ENCODE measurements at regions not wholly inside any gene's neighbourhood (a gene's known extent, or its start where the extent isn't known, plus 50 kb on each side); places are given as distances from the start of the nearest gene placed in this dataset.

DNA sequence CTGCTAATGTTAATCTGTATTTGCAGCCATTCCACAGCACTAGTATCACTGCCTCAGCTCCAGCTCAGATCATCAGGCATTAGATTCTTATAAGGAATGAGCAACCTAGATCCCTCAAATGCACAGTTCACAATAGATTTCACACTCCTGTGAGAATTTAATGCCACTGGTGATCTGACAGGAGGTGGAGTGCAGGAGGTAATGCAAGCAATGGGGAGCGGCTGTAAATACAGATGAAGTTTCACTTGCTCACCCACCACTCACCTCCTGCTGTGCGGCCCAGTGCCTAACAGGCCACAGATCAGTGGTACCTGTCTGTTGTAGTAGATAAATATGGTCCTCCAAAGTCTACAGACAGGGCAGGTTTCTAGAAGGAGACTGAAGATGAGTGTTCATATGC is 97.7 kb upstream of the TMEFF2 start:
- H3K9me3 ChIP-seq (ENCODE audit: control insufficient read depth in 2 of 3, insufficient read depth in 1 of 3, low read length in 3 of 3), result no peaks in the 10 kb centered on the region
- no peak overlapping the region for H3K4me3 ChIP-seq (ENCODE audit: low read length in 3 of 3)
- TF ChIP-seq, protein P1, sequence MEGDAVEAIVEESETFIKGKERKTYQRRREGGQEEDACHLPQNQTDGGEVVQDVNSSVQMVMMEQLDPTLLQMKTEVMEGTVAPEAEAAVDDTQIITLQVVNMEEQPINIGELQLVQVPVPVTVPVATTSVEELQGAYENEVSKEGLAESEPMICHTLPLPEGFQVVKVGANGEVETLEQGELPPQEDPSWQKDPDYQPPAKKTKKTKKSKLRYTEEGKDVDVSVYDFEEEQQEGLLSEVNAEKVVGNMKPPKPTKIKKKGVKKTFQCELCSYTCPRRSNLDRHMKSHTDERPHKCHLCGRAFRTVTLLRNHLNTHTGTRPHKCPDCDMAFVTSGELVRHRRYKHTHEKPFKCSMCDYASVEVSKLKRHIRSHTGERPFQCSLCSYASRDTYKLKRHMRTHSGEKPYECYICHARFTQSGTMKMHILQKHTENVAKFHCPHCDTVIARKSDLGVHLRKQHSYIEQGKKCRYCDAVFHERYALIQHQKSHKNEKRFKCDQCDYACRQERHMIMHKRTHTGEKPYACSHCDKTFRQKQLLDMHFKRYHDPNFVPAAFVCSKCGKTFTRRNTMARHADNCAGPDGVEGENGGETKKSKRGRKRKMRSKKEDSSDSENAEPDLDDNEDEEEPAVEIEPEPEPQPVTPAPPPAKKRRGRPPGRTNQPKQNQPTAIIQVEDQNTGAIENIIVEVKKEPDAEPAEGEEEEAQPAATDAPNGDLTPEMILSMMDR (IDR thresholded peaks at IDR 0.05; ENCODE audit: borderline replicate concordance, extremely low read depth, insufficient read depth), result no peak
- no peaks in the 10 kb centered on the region for H3K36me3 ChIP-seq (ENCODE audit: control insufficient read depth in 2 of 3, insufficient read depth in 3 of 3, low read length in 3 of 3)
- no peak overlapping the region for H3K27ac ChIP-seq (ENCODE audit: low read depth in 2 of 2, low read length in 2 of 2)
- H3K27me3 ChIP-seq (ENCODE audit: control insufficient read depth, insufficient read depth, low read length), result no peaks in the 10 kb centered on the region
- H3K4me1 ChIP-seq (ENCODE audit: control insufficient read depth in 2 of 3, insufficient read depth in 2 of 3, low read depth in 1 of 3, low read length in 3 of 3), result no peaks in the 10 kb centered on the region
- intact Hi-C loops (cut with DNase I), result no loop called here
- DNase-seq, result no peak
- no peak for FAIRE-seq
- H3K9ac ChIP-seq (ENCODE audit: low read length in 3 of 3), result no peak overlapping the region

DNA sequence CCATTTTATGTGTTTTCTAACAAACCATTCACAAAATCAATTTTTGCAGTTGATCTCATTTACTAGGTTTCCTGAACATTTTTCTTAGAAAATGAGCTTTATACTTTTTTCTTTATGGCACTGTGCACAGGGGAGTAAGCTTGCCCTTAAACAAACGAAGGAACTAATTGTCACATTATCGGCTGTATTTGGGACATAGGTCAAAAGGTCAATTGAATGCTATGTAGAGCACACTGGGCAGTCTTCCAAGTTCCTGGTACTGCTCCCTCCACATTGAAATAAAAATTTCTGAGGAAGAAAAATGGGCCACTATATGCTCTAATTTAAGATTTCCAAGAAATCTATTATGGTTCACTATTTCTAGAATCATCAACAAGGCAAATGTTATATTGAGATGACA is 93.6 kb upstream of the TMEFF2 start:
- no peak for FAIRE-seq
- intact Hi-C loops (cut with DNase I), result no loop called here

DNA sequence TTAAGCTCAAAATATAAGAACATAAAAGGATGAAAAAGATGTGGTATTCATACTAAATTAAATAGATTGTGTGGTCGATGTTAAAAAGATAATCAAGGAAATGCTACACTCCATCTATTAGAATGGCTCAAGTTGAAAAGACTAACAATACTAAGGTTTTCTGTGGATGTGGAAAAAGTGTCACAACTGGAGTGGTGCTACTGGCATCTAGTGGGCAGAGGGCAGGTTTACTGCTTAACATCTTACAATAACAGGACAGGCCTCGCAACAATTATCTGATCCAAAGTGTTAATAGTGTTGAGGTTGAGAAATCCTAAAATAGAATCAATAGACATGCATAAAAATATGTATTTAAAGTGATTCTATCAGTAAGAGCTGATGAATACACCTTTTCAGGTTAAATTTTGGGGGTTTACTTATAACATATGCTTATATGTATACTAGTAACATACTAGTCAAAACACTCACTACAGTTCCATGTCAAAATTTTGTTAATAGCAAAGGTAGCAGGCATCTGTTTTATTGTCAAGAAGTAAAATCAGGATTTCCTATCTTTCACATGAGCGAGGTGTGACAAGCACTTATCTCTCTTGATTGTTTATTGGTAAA is 91.5 kb upstream of the TMEFF2 start:
- TF ChIP-seq, protein P1 (IDR thresholded peaks at IDR 0.05; ENCODE audit: borderline replicate concordance, extremely low read depth, insufficient read depth), result no peak
- no peaks in the 10 kb centered on the region for H3K27me3 ChIP-seq (ENCODE audit: control insufficient read depth, insufficient read depth, low read length)
- H3K4me1 ChIP-seq (ENCODE audit: control insufficient read depth in 2 of 3, insufficient read depth in 2 of 3, low read depth in 1 of 3, low read length in 3 of 3), result no peaks in the 10 kb centered on the region
- FAIRE-seq, result no peak
- no peaks in the 10 kb centered on the region for H3K9me3 ChIP-seq (ENCODE audit: control insufficient read depth in 2 of 3, insufficient read depth in 1 of 3, low read length in 3 of 3)
- intact Hi-C loops (cut with DNase I), result no loop called here
- H3K4me3 ChIP-seq (ENCODE audit: low read length in 3 of 3), result no peak overlapping the region
- no peak overlapping the region for H3K27ac ChIP-seq (ENCODE audit: low read depth in 2 of 2, low read length in 2 of 2)
- no peaks in the 10 kb centered on the region for H3K36me3 ChIP-seq (ENCODE audit: control insufficient read depth in 2 of 3, insufficient read depth in 3 of 3, low read length in 3 of 3)
- DNase-seq, result peak in 1 of 5 donors; percentile 13
- no peak overlapping the region for H3K9ac ChIP-seq (ENCODE audit: low read length in 3 of 3)

More for the DNA sequence above, 93.6 kb upstream of the TMEFF2 start:
- no peak overlapping the region for H3K4me3 ChIP-seq (ENCODE audit: low read length in 3 of 3)
- no peak overlapping the region for H3K27ac ChIP-seq (ENCODE audit: low read depth in 2 of 2, low read length in 2 of 2)
- H3K4me1 ChIP-seq (ENCODE audit: control insufficient read depth in 2 of 3, insufficient read depth in 2 of 3, low read depth in 1 of 3, low read length in 3 of 3), result no peaks in the 10 kb centered on the region
- TF ChIP-seq, protein P1 (IDR thresholded peaks at IDR 0.05; ENCODE audit: borderline replicate concordance, extremely low read depth, insufficient read depth), result no peak
- no peaks in the 10 kb centered on the region for H3K9me3 ChIP-seq (ENCODE audit: control insufficient read depth in 2 of 3, insufficient read depth in 1 of 3, low read length in 3 of 3)
- no peaks in the 10 kb centered on the region for H3K27me3 ChIP-seq (ENCODE audit: control insufficient read depth, insufficient read depth, low read length)
- H3K9ac ChIP-seq (ENCODE audit: low read length in 3 of 3), result no peak overlapping the region
- peak in 1 of 5 donors; percentile 1 for DNase-seq
- no peaks in the 10 kb centered on the region for H3K36me3 ChIP-seq (ENCODE audit: control insufficient read depth in 2 of 3, insufficient read depth in 3 of 3, low read length in 3 of 3)

DNA sequence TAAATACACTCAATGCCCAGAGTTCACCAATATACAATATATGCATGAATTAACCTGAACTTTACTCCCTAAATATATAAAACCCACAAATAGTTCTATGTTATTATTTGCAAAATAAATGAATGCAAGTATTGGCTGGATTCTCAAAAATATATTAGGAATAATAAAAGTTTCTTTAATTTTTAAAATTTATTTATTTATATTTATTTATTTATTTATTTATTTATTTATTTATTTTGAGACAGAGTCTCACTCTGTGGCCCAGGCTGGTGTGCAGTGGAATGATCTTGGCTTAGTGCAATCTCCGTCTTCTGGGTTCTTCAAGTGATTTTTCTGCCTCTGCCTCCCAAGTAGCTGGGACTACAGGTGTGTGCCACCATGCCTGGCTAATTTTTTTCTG is 88.7 kb upstream of the TMEFF2 start:
- intact Hi-C loops (cut with DNase I), result no loop called here
- DNase-seq (no peak), FAIRE-seq (no peak)
- H3K27me3 ChIP-seq (ENCODE audit: control insufficient read depth, insufficient read depth, low read length), result no peaks in the 10 kb centered on the region
- H3K4me3 ChIP-seq (ENCODE audit: low read length in 3 of 3), result no peak overlapping the region
- TF ChIP-seq, protein P1 (IDR thresholded peaks at IDR 0.05; ENCODE audit: borderline replicate concordance, extremely low read depth, insufficient read depth), result no peak
- no peaks in the 10 kb centered on the region for H3K36me3 ChIP-seq (ENCODE audit: control insufficient read depth in 2 of 3, insufficient read depth in 3 of 3, low read length in 3 of 3)
- H3K9me3 ChIP-seq (ENCODE audit: control insufficient read depth in 2 of 3, insufficient read depth in 1 of 3, low read length in 3 of 3), result no peaks in the 10 kb centered on the region
- no peak overlapping the region for H3K27ac ChIP-seq (ENCODE audit: low read depth in 2 of 2, low read length in 2 of 2)
- H3K4me1 ChIP-seq (ENCODE audit: control insufficient read depth in 2 of 3, insufficient read depth in 2 of 3, low read depth in 1 of 3, low read length in 3 of 3), result no peaks in the 10 kb centered on the region
- no peak overlapping the region for H3K9ac ChIP-seq (ENCODE audit: low read length in 3 of 3)
